HG03280 (cell line): ENCODE measurements at regions not wholly inside any gene's neighbourhood (a gene's known extent, or its start where the extent isn't known, plus 50 kb on each side); places are given as distances from the start of the nearest gene placed in this dataset.
"Not testable (repeated sequence)": the region's sequence is repeated elsewhere in the genome, so short reads cannot be mapped to it uniquely, and the experiment has no call there.

Experiments
- ATAC-seq: cut with Tn5 transposase; IDR thresholded peaks from one replicate; pipeline ENCODE4 v1.9.1; 2021; ENCODE audit warnings: mild to moderate bottlenecking, moderate library complexity; ENCODE audit not compliant: unreplicated experiment

DNA sequence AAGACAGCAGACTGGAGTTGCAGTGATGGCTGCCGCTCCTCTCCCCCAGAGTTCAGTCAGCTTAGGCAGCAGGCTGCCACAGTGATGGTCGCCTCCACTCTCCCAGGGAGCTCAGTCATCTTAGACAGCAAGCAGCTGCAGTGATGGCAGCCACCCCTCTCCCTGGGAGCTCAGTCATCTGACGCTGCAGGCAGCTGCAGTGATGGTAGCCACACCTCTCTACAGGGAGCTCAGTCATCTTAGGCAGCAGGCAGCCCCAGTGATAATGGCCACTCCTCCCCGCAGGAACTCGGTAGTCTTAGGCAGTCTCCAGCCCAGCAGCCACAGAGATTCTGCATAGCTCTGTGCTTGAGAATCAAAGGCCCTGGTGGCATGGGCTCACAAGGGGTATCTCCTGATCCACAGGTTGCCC lies 582.7 kb downstream of the DTWD2 start:
- no peak for ATAC-seq

- no peak for ATAC-seq
Observed at GRCh38 chr5:118397236-118397635, 591.1 kb downstream of the DTWD2 start.

DNA sequence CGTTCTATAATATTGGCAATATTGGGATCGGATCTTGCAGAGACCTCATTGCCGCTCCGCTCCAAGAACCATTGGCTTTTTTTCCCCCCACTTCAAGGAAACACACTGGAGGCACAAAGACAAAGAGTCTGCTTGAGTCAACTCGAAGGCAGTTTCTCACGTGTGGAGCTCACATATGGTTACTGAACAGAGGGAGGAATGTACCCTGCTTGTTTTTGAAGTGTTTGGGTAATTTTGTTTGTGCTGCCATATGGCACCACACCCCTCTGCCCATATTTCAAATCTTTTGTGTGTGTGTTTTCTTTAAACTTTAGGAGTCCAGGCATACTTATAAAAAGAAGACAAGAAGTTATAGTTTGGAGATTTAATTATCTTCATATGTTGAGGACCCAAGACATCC lies 595.9 kb downstream of the DTWD2 start:
- no peak for ATAC-seq

GRCh38 chr5:118382931-118383330 lies 605.4 kb downstream of the DTWD2 start:
- ATAC-seq, result not testable (repeated sequence)

DNA sequence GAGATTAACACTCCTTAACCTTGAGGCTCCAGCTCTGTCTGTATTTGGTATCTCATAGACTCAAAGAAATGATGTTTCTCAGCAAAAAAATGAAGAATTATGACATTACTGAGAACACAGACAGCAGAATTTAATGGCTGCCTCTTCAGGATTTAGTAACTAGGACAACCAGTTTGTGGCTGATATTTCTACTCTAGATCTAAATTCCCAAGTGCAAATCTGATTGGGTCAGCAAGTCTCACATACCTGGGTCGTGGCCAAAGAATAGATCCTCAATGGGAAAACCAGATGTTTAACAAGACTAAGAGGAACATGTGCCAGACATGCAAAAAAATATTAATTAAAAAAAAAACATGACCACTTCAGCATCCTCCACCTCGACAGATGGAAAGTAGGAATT lies 608.9 kb downstream of the DTWD2 start:
- no peak for ATAC-seq

GRCh38 chr5:118378959-118379358 lies 609.4 kb downstream of the DTWD2 start:
- ATAC-seq, result no peak

DNA sequence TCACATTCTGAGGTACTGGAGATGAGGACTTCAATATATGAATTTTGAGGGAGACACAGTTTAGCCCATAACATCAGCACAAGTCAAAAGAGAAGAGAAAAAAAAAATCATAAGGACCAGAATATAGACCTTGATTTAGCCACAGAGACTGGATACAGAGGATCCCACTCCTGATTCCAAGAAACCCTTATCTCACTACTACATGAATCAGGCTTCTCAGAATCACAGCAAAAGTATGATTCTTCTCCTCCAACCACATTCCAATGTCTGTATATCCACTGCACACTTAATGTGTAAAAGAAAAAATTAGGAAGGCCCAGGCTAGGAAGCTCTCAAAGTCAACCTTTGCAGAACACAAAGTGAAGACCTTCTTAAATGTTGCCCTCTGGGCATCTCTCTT lies 610.9 kb downstream of the DTWD2 start:
- no peak for ATAC-seq

DNA sequence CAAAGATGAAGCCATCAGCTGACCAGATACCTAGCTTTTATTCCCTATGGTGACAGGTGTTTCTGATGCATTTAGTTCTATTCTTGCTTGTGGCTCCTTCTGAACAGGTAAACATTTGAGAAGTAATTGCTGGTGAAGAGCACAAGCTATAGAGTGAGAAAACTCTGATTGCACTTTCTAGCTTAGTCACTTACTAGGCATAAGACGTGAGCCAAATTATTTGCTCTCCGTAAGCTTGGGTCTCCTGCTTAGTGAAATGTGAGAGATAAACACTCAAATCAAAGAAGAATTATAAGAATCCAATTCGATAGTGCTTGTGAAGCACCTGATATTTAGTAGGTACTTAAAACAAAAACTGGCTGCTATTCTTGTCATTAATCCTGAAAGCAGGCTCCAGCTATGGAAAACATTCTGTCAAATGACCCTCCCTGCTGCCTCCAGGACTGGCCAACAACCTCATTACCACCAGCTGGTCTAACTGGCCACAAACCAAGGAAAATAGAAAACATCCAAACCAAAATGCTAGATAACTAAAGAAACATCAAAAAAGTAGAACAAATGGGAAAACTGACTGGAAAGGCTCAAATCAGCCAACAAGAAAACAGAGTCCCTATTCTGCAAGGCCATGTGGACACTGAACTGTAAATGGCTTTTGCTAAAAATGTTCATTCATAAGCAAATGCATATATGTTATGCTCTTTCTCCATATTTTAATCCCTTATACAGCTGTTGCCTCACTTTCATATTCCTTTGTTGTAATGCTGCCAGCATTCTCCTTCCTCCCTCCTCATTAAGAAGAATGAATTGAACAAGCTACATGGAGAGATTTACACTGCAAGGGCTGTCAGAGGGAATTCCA lies 616.1 kb downstream of the DTWD2 start:
- ATAC-seq, result no peak

GRCh38 chr5:118366429-118366828 lies 621.9 kb downstream of the DTWD2 start:
- ATAC-seq, result no peak

DNA sequence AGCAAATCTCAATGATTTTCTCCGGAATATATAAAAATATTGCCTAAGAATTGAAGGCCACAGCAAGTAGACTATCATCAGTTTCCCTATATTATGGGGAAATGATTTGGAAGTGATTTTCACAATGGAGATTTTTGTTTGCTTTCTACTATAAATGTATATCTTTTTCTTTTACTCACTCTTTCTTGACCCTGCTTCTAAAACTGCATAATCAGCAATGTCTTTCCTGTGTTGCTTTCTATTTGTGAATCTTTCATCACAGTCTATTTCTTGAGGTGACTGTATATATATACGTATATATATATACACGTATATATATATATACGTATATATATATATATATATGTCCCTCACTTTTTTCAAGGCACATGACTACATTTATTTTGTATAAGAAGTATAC lies 622.6 kb downstream of the DTWD2 start:
- no peak for ATAC-seq

DNA sequence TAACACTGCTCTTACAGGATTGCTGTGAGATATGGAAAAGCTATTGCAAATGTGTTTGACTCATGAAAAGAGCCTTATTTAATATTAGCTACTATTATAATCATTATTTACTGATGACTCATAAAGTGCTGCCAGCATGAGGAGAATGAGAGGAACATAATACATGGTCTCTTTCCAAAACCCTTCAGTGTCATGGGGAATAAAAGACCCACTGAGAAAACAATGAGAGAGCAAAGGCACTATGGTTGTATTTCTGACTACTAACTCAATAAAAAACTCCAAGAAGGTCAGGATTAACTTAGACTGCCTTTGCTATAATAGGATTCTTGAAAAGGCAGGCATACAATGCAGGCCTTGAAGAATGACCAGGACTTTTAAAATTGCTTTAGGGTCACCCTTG lies 633.5 kb downstream of the DTWD2 start:
- no peak for ATAC-seq

DNA sequence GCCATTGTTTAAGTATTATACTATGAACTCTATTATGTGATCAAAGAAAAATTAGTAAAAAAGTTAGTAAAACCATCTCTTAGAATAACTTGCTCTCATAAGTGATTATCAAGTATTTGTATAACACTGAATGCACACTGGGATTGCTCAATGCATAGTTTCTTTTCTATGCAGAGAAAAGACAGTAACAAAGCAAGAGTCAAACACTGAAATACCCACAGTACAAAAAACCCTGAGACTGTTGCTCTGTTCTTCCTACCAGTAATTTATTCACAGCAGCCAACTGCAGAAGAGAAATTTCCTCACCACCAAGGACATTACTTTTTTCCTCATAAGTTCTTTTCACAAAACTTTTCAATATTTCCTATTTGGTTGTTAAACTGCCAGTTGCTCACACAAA lies 634.4 kb downstream of the DTWD2 start:
- ATAC-seq, result no peak

DNA sequence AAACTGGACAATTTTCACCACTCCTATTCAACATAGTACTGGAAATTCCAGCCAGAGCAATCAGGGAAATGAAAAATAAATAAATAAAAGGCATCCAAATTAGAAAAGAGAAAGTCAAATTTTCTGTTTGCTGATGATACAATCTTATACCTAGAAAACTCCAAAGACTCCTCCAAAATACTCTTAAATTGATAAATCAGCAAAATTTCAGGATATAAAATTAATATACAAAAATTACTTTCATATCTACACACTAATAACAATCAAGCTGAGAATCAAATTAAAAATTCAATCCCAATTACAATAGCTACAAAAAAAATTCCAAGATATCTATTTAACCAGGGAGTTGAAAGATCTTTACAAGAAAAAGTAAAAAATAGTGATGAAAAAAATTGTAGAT lies 651.9 kb downstream of the DTWD2 start:
- no peak for ATAC-seq

DNA sequence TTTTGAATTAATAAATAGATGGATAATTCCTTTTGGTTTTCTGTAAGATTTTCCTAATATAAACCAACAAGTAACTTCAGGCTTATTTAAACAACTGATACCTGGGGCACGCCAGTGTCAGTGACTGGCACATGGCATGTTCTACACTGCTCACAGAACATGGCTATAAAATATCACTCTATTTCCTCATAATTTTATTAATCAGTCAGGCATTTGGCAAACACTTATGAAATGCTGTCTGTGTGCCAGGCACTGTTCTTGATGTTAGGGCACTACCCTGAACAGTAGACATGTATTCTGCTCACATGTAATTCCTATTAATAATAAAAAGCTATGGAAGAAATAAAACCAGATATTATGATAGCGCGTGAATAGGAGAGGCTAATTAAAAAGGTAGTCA lies 661.0 kb downstream of the DTWD2 start:
- no peak for ATAC-seq

GRCh38 chr5:118326481-118327045 lies 661.8 kb downstream of the DTWD2 start:
- no peak for ATAC-seq

- no peak for ATAC-seq
Observed at GRCh38 chr5:118325931-118326330, 662.4 kb downstream of the DTWD2 start.

- not testable (repeated sequence) for ATAC-seq
Observed at GRCh38 chr5:118323723-118324122, 664.6 kb downstream of the DTWD2 start.

DNA sequence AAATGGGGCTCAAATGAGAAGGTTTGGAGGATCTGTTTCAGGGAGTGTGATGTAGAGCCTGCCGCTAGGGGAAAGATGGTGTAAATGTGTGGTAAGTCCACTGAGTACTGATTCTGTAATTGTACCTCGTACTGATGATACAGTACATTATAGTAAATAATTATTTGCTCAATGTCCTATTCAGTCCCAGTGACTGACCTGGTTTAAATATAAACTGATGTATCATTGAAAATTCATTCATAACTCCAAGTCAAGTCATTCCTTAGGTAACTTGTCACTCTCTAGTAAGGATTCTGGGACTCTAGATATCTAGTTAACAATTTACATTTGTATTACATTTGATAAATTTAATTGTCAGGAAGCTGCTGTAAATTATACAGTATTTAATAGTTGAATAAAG lies 667.3 kb downstream of the DTWD2 start:
- no peak for ATAC-seq

- no peak for ATAC-seq
Observed at GRCh38 chr5:118320121-118320520, 668.2 kb downstream of the DTWD2 start.

DNA sequence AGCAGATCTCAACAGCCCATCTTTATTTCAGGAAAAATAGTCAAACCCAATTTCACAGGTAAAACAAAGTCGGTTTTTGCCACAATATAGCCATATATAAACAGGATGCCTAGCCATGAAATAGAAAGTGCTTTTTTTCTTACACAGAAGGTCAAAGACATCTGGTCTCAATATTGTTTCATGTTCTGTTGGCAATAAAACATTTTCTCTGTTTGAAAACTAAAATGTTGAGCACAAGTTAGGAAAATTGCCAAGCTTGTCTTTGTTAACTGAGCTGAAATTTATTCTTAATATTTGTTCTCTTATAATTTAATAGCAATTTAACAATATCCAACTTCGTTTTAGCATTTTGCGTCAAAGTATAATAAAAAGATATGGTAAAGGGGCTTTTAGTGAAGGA lies 673.4 kb downstream of the DTWD2 start:
- no peak for ATAC-seq

- no peak for ATAC-seq
Observed at GRCh38 chr5:118311103-118311819, 677.1 kb downstream of the DTWD2 start.

- ATAC-seq, result no peak
Observed at GRCh38 chr5:118310401-118310800, 677.9 kb downstream of the DTWD2 start.
